Upper lobe of left lung (tissue), 4 donors: ENCODE measurements at regions not wholly inside any gene's neighbourhood (a gene's known extent, or its start where the extent isn't known, plus 50 kb on each side); places are given as distances from the start of the nearest gene placed in this dataset.

Experiments
- EP300 ChIP-seq, 4 donors: sonication (generic); formaldehyde crosslinking; IDR thresholded peaks; one replicate each; pipeline ENCODE4 v1.5.1; 2017; ENCODE audit warnings: antibody characterized with exemption in 4 of 4, control low read depth in 2 of 4
- POLR2A ChIP-seq, 4 donors: fragments of 450-650 bp; IDR thresholded peaks; one replicate each; pipeline ENCODE4 v1.5.1; 2016 to 2017; ENCODE audit warnings: antibody characterized with exemption in 4 of 4, mild to moderate bottlenecking in 2 of 4
- POLR2AphosphoS5 ChIP-seq, 2 donors: sonication (generic); formaldehyde crosslinking; IDR thresholded peaks; one replicate each; pipeline ENCODE4 v1.5.1; 2017; ENCODE audit warnings: antibody characterized with exemption in 2 of 2
- TF ChIP-seq, protein P1 (sequence below), 6 experiments: fragments of 450-650 bp in 4 of 6; fragments of 200-600 bp in 2 of 6; sonication (generic) in 2 of 6; IDR thresholded peaks; one replicate each; pipeline ENCODE4 v1.5.1; 2016 to 2019; ENCODE audit warnings: antibody characterized with exemption in 6 of 6

DNA sequence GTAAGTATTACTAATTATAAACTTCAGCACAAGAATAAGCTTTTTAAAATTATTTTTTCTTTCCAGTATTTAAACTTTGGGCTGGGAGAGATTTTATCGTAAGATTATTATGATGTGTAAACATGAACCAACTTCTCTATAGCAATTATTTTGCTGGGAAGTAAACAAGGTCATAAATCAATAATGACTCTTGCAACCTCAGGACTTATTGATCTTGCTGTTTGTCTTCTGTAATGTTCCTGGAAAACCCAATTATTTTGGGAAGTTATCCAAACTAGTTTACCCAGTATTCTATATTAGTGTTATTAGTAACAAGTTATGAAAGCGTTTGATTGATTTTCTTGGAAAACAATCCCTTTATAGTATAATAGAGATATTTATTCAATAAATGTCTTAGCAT, 174.9 kb downstream of the PPP1R2C start:
- TF ChIP-seq, protein P1, sequence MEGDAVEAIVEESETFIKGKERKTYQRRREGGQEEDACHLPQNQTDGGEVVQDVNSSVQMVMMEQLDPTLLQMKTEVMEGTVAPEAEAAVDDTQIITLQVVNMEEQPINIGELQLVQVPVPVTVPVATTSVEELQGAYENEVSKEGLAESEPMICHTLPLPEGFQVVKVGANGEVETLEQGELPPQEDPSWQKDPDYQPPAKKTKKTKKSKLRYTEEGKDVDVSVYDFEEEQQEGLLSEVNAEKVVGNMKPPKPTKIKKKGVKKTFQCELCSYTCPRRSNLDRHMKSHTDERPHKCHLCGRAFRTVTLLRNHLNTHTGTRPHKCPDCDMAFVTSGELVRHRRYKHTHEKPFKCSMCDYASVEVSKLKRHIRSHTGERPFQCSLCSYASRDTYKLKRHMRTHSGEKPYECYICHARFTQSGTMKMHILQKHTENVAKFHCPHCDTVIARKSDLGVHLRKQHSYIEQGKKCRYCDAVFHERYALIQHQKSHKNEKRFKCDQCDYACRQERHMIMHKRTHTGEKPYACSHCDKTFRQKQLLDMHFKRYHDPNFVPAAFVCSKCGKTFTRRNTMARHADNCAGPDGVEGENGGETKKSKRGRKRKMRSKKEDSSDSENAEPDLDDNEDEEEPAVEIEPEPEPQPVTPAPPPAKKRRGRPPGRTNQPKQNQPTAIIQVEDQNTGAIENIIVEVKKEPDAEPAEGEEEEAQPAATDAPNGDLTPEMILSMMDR (IDR thresholded peaks at IDR 0.05) = no peak
- no peak for TF ChIP-seq POLR2AphosphoS5 (IDR thresholded peaks at IDR 0.05)
- TF ChIP-seq EP300 (IDR thresholded peaks at IDR 0.05) = no peak
- no peak for TF ChIP-seq POLR2A (IDR thresholded peaks at IDR 0.05)
